DND-41 (cell line): ENCODE measurements at regions not wholly inside any gene's neighbourhood (a gene's known extent, or its start where the extent isn't known, plus 50 kb on each side); places are given as distances from the start of the nearest gene placed in this dataset.
"Not testable (repeated sequence)": the region's sequence is repeated elsewhere in the genome, so short reads cannot be mapped to it uniquely, and the experiment has no call there.

Experiments
- ATAC-seq: fragments of 200-7000 bp; cut with Tn5 transposase; 3 replicates; pipeline ENCODE4 v1.9.1; 2021; ENCODE audit warnings: low read depth; ENCODE audit not compliant: insufficient read depth
- DNase-seq: peaks from one replicate; pipeline ENCODE4 v3.0.0-alpha.2; 2020
- H2AFZ ChIP-seq: 2 replicates; pipeline ENCODE4 v1.6.0; 2012; ENCODE audit warnings: low read depth, low read length
- H3K27ac ChIP-seq: 2 replicates; pipeline ENCODE4 v1.5.1; 2012; ENCODE audit warnings: low read length, inconsistent platforms
- H3K27me3 ChIP-seq: fragments of 200-600 bp; sonication (generic); 2 replicates; pipeline ENCODE4 v1.6.0; 2012; ENCODE audit warnings: low read length, mild to moderate bottlenecking, inconsistent platforms; ENCODE audit not compliant: insufficient read depth, poor library complexity
- H3K36me3 ChIP-seq: 2 replicates; pipeline ENCODE4 v1.5.1; 2012; ENCODE audit warnings: low read length, inconsistent platforms; ENCODE audit not compliant: insufficient read depth
- H3K4me1 ChIP-seq: 2 replicates; pipeline ENCODE4 v1.5.1; 2012; ENCODE audit warnings: mild to moderate bottlenecking, low read length; ENCODE audit not compliant: insufficient read depth
- H3K4me2 ChIP-seq: 2 replicates; pipeline ENCODE4 v1.6.0; 2012; ENCODE audit warnings: mild to moderate bottlenecking, moderate library complexity, low read length, inconsistent platforms; ENCODE audit not compliant: insufficient read depth
- H3K4me3 ChIP-seq, 2 experiments: fragments of 200-600 bp in 1 of 2; shearing (Covaris generic) in 1 of 2; 2 replicates each; pipeline ENCODE4 v1.5.1; 2012 to 2016; ENCODE audit warnings: inconsistent platforms in 2 of 2, low read length in 2 of 2, mild to moderate bottlenecking in 2 of 2, low read depth in 1 of 2, moderate library complexity in 1 of 2
- H3K79me2 ChIP-seq: 2 replicates; pipeline ENCODE4 v1.6.0; 2012; ENCODE audit warnings: low read length, inconsistent platforms; ENCODE audit not compliant: insufficient read depth
- H3K9ac ChIP-seq: 2 replicates; pipeline ENCODE4 v1.6.0; 2012; ENCODE audit warnings: low read depth, mild to moderate bottlenecking, inconsistent platforms, low read length, moderate library complexity
- H3K9me3 ChIP-seq: 2 replicates; pipeline ENCODE4 v1.5.1; 2012; ENCODE audit warnings: low read length, moderate library complexity, mild to moderate bottlenecking, inconsistent platforms; ENCODE audit not compliant: insufficient read depth, severe bottlenecking
- H4K20me1 ChIP-seq: 2 replicates; pipeline ENCODE4 v1.6.0; 2012; ENCODE audit warnings: low read length; ENCODE audit not compliant: insufficient read depth
- TF ChIP-seq, protein P1 (sequence below): IDR thresholded peaks from 2 replicates; pipeline ENCODE4 v1.5.1; 2012; ENCODE audit warnings: borderline replicate concordance, low read length, moderate library complexity, mild to moderate bottlenecking; ENCODE audit not compliant: poor library complexity, severe bottlenecking; ENCODE audit errors: extremely low read depth

- H3K27ac ChIP-seq, H3K36me3 ChIP-seq, H3K4me1 ChIP-seq, DNase-seq, H3K79me2 ChIP-seq, H4K20me1 ChIP-seq, H3K27me3 ChIP-seq, H3K9me3 ChIP-seq, ATAC-seq, H3K4me2 ChIP-seq, H2AFZ ChIP-seq, H3K4me3 ChIP-seq, H3K9ac ChIP-seq: not testable (repeated sequence)
Observed at GRCh38 chr7:35931551-35931950, 130.7 kb downstream of the SEPTIN7 start.

- not testable (repeated sequence) for H3K27ac ChIP-seq, H3K27me3 ChIP-seq, H3K79me2 ChIP-seq, H3K4me2 ChIP-seq, H3K36me3 ChIP-seq, H3K9me3 ChIP-seq, H3K9ac ChIP-seq, H2AFZ ChIP-seq, H4K20me1 ChIP-seq, DNase-seq, ATAC-seq, H3K4me3 ChIP-seq, H3K4me1 ChIP-seq
Observed at GRCh38 chr7:35940695-35941094, 139.8 kb downstream of the SEPTIN7 start.

DNA sequence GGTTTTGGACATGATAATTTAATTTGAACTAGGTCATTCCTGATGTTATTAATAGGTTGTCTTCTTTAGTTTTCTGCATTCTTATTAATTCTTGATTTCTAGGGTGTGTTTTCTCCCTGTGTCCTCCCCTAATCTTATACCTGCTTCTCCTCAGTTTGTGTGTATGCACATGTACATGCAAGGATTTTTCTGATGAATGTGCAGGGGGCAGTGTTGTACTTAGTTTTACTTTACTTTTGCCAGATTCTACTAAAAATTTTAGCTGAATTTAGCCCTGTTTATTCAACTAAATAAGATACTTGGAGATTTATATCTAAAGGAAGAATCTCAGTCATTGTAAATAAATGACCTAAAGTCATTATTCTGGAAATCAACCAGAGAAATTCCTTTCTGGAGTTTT lies 144.8 kb downstream of the SEPTIN7 start:
- not testable (repeated sequence) for H3K27ac ChIP-seq, H3K36me3 ChIP-seq, H4K20me1 ChIP-seq, H3K79me2 ChIP-seq, H3K4me2 ChIP-seq, DNase-seq, H3K9me3 ChIP-seq, ATAC-seq, H3K4me3 ChIP-seq, H3K27me3 ChIP-seq, H3K9ac ChIP-seq, H2AFZ ChIP-seq, H3K4me1 ChIP-seq
- TF ChIP-seq, protein P1, sequence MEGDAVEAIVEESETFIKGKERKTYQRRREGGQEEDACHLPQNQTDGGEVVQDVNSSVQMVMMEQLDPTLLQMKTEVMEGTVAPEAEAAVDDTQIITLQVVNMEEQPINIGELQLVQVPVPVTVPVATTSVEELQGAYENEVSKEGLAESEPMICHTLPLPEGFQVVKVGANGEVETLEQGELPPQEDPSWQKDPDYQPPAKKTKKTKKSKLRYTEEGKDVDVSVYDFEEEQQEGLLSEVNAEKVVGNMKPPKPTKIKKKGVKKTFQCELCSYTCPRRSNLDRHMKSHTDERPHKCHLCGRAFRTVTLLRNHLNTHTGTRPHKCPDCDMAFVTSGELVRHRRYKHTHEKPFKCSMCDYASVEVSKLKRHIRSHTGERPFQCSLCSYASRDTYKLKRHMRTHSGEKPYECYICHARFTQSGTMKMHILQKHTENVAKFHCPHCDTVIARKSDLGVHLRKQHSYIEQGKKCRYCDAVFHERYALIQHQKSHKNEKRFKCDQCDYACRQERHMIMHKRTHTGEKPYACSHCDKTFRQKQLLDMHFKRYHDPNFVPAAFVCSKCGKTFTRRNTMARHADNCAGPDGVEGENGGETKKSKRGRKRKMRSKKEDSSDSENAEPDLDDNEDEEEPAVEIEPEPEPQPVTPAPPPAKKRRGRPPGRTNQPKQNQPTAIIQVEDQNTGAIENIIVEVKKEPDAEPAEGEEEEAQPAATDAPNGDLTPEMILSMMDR, result peak; percentile 8

DNA sequence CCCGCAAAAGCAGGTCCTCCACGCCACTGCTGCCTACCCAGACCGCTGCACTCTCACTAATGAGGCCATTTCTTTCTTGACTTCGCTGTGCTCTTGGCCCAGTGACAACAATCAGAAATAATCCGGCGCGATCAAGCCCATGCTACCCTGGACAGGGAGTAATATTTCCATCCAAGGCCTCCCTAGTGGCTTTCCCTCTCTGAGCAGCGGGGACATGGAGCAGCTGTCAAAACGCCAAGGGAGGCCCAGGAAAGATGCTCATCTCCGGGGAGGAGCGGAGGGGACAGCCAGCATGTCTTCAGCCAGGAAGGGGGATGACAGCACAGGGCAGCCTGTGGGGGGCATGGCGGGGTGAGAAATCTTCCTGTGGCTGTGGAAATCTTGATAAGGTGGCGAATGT lies 154.9 kb downstream of the SEPTIN7 start:
- H3K27ac ChIP-seq, H3K4me3 ChIP-seq, H3K9ac ChIP-seq, DNase-seq, ATAC-seq, H4K20me1 ChIP-seq, H3K4me1 ChIP-seq, H3K9me3 ChIP-seq, H3K79me2 ChIP-seq, H3K27me3 ChIP-seq, H3K36me3 ChIP-seq, H3K4me2 ChIP-seq, H2AFZ ChIP-seq: not testable (repeated sequence)

DNA sequence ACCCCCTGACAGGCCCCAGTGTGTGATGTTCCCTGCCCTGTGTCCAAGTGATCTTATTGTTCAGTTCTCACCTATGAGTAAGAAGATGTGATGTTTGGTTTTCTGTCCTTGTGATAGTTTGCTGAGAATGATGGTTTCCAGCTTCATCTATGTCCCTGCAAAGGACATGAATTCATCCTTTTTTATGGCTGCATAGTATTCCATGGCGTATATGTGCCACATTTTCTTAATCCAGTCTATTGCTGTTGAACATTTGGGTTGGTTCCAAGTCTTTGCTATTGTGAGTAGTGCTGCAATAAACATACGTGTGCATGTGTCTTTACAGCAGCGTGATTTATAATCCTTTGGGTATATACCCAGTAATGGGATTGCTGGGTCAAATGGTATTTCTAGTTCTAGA lies 156.1 kb downstream of the SEPTIN7 start:
- not testable (repeated sequence) for H4K20me1 ChIP-seq, H3K4me3 ChIP-seq, H3K9me3 ChIP-seq, H3K9ac ChIP-seq, H3K79me2 ChIP-seq, H3K36me3 ChIP-seq, H2AFZ ChIP-seq, H3K4me1 ChIP-seq, H3K27me3 ChIP-seq, H3K27ac ChIP-seq, DNase-seq, ATAC-seq, H3K4me2 ChIP-seq

- not testable (repeated sequence) for H3K4me1 ChIP-seq, H3K9ac ChIP-seq, DNase-seq, H3K4me3 ChIP-seq, H2AFZ ChIP-seq, H3K9me3 ChIP-seq, H3K36me3 ChIP-seq, H3K4me2 ChIP-seq, H3K27ac ChIP-seq, H4K20me1 ChIP-seq, ATAC-seq, H3K27me3 ChIP-seq, H3K79me2 ChIP-seq
Observed at GRCh38 chr7:35961260-35961659, 160.4 kb downstream of the SEPTIN7 start.

DNA sequence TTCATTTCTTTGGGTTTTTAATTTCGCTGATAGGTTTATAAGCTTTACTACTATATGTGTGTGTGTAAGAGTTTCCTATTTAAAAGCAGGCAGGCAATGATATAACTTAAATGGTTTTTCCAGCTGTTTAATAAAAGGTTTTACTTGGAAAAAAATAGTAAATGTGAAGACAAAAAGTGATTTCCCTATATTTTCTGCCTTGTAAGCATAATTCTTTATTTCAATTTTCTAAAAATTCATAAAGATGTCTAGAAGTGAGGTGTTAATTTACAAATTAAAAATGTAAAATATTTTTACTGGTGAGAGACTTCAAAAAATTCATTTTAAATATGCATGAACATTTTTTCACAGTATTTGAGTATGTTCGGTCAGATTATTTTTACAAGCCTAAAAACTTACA lies 161.8 kb downstream of the SEPTIN7 start:
- not testable (repeated sequence) for H3K27ac ChIP-seq, H3K4me1 ChIP-seq, H2AFZ ChIP-seq, H4K20me1 ChIP-seq, H3K27me3 ChIP-seq, DNase-seq, H3K4me3 ChIP-seq, H3K9ac ChIP-seq, H3K4me2 ChIP-seq, ATAC-seq, H3K9me3 ChIP-seq, H3K79me2 ChIP-seq, H3K36me3 ChIP-seq
